Central memory CD4-positive, alpha-beta T cell (primary cell): ENCODE measurements at regions not wholly inside any gene's neighbourhood (a gene's known extent, or its start where the extent isn't known, plus 50 kb on each side); places are given as distances from the start of the nearest gene placed in this dataset.
"Not testable (repeated sequence)": the region's sequence is repeated elsewhere in the genome, so short reads cannot be mapped to it uniquely, and the experiment has no call there.

Source experiments
- DNase-seq: peaks from one replicate; pipeline ENCODE4 v3.0.0; 2022

GRCh38 chr4:118589471-118590055 is 95.6 kb upstream of the METTL14 start:
- DNase-seq = no peak

- DNase-seq = peak; percentile 94
Measured at GRCh38 chr4:118591339-118592046, 93.7 kb upstream of the METTL14 start.

GRCh38 chr4:118592289-118592688 is 92.9 kb upstream of the METTL14 start:
- DNase-seq = not testable (repeated sequence)

GRCh38 chr4:118595883-118596282 is 89.3 kb upstream of the METTL14 start:
- not testable (repeated sequence) for DNase-seq

GRCh38 chr4:118625097-118625496 is 60.1 kb upstream of the METTL14 start:
- not testable (repeated sequence) for DNase-seq

- DNase-seq = not testable (repeated sequence)
Measured at GRCh38 chr4:118629697-118630096, 55.5 kb upstream of the METTL14 start.

GRCh38 chr4:118630897-118631296 is 54.3 kb upstream of the METTL14 start:
- not testable (repeated sequence) for DNase-seq

- DNase-seq = not testable (repeated sequence)
Measured at GRCh38 chr4:118631321-118632050, 53.7 kb upstream of the METTL14 start.

GRCh38 chr4:118633476-118633875 is 51.7 kb upstream of the METTL14 start:
- DNase-seq = not testable (repeated sequence)

- not testable (repeated sequence) for DNase-seq
Measured at GRCh38 chr4:118634126-118634875, 50.9 kb upstream of the METTL14 start.
